SK-N-SH (cell line): ENCODE measurements at regions not wholly inside any gene's neighbourhood (a gene's known extent, or its start where the extent isn't known, plus 50 kb on each side); places are given as distances from the start of the nearest gene placed in this dataset.

Experiments used
- CTCF ChIA-PET: fragments of 300-600, 350-600 bp; formaldehyde crosslinking; extraction: SDS; loops from one replicate; lab custom pipeline; 2021; lab: Yijun Ruan, JAX
- POLR2A ChIA-PET: fragments of 350-600 bp; sonication (Branson Sonifier 250); formaldehyde crosslinking; extraction: SDS; loops from one replicate; lab custom pipeline; 2020; ENCODE audit warnings: antibody characterized with exemption, inconsistent platforms; lab: Yijun Ruan, JAX
- DNase-seq: peaks from one replicate; pipeline ENCODE4 v3.0.0; 2012
- H2AFZ ChIP-seq: fragments of 200-600 bp; sonication (generic); 2 replicates; pipeline ENCODE4 v1.8.1; 2016; ENCODE audit warnings: antibody characterized with exemption, mild to moderate bottlenecking, low read depth
- H3F3A ChIP-seq: fragments of 200-600 bp; sonication (generic); replicated peaks from 2 replicates; pipeline ENCODE3; 2016; ENCODE audit warnings: antibody characterized with exemption, mild to moderate bottlenecking; ENCODE audit not compliant: insufficient read depth
- H3K27ac ChIP-seq, 2 experiments: fragments of 200-500 bp in 1 of 2; fragments of 200-600 bp in 1 of 2; sonication (Bioruptor generic) in 1 of 2; sonication (generic), shearing (Covaris generic) in 1 of 2; 2 replicates each; pipeline versions ENCODE4 v1.5.1 to v1.6.1; 2014 to 2016; ENCODE audit warnings: low read depth in 2 of 2, inconsistent platforms in 1 of 2, low read length in 1 of 2, mild to moderate bottlenecking in 1 of 2, mixed read lengths in 1 of 2
- H3K27me3 ChIP-seq: fragments of 200-600 bp; sonication (generic), shearing (Covaris generic); 2 replicates; pipeline ENCODE4 v1.6.1; 2016; ENCODE audit warnings: mixed run types; ENCODE audit not compliant: insufficient read depth
- H3K36me3 ChIP-seq, 2 experiments: fragments of 200-500 bp in 1 of 2; fragments of 200-600 bp in 1 of 2; sonication (Bioruptor generic) in 1 of 2; sonication (generic) in 1 of 2; replicated peaks in 1 of 2; 2 replicates each; pipeline versions ENCODE3 to v1.5.1; 2014 to 2016; ENCODE audit warnings: low read length in 1 of 2, mild to moderate bottlenecking in 1 of 2; ENCODE audit not compliant: insufficient read depth in 2 of 2, control insufficient read depth in 1 of 2
- H3K4me1 ChIP-seq, 2 experiments: fragments of 200-500 bp in 1 of 2; fragments of 200-600 bp in 1 of 2; sonication (Bioruptor generic) in 1 of 2; sonication (generic), shearing (Covaris generic) in 1 of 2; 2 replicates each; pipeline versions ENCODE4 v1.5.1 to v1.6.1; 2014 to 2016; ENCODE audit warnings: low read depth in 1 of 2, low read length in 1 of 2, mixed run types in 1 of 2; ENCODE audit not compliant: insufficient read depth in 2 of 2, control insufficient read depth in 1 of 2
- H3K4me2 ChIP-seq: fragments of 200-600 bp; sonication (generic), shearing (Covaris generic); 2 replicates; pipeline ENCODE4 v1.6.1; 2017; ENCODE audit warnings: mixed run types
- H3K4me3 ChIP-seq, 2 experiments: fragments of 200-500 bp in 1 of 2; fragments of 200-600 bp in 1 of 2; sonication (Bioruptor generic) in 1 of 2; sonication (generic), shearing (Covaris generic) in 1 of 2; 2 replicates each; pipeline versions ENCODE4 v1.5.1 to v1.8.1; 2014 to 2016; ENCODE audit warnings: low read depth in 2 of 2, inconsistent platforms in 1 of 2, low read length in 1 of 2, mild to moderate bottlenecking in 1 of 2, mixed read lengths in 1 of 2, moderate library complexity in 1 of 2
- H3K79me2 ChIP-seq: fragments of 200-600 bp; sonication (generic); 2 replicates; pipeline ENCODE4 v1.8.1; 2017; ENCODE audit warnings: mild to moderate bottlenecking; ENCODE audit not compliant: insufficient read depth
- H3K9ac ChIP-seq: fragments of 200-600 bp; sonication (generic); 2 replicates; pipeline ENCODE4 v1.6.1; 2017; ENCODE audit warnings: mixed run types
- H3K9me2 ChIP-seq: fragments of 200-600 bp; sonication (generic); 2 replicates; pipeline ENCODE4 v1.6.1; 2017; ENCODE audit warnings: mixed run types
- H3K9me3 ChIP-seq: fragments of 200-600 bp; sonication (generic); 2 replicates; pipeline ENCODE4 v1.6.1; 2017; ENCODE audit warnings: mixed run types, mild to moderate bottlenecking, moderate library complexity
- H4K20me1 ChIP-seq: fragments of 200-600 bp; sonication (generic); 2 replicates; pipeline ENCODE4 v1.6.1; 2017; ENCODE audit warnings: mild to moderate bottlenecking, mixed run types; ENCODE audit not compliant: insufficient read depth
- CHD2 ChIP-seq: fragments of 150-350 bp; IDR thresholded peaks from 2 replicates; pipeline ENCODE4 v1.6.1; 2018; ENCODE audit warnings: low read length; ENCODE audit not compliant: partially characterized antibody
- EZH2phosphoT487 ChIP-seq: fragments of 200-600 bp; sonication (generic); IDR thresholded peaks from 2 replicates; pipeline ENCODE4 v1.6.1; 2017; ENCODE audit warnings: low read depth, mixed run types, mild to moderate bottlenecking, antibody characterized with exemption, moderate library complexity, borderline replicate concordance
- JUND ChIP-seq: IDR thresholded peaks from 2 replicates; pipeline ENCODE4 v1.4.0; 2012
- MXI1 ChIP-seq: IDR thresholded peaks from 2 replicates; pipeline ENCODE4 v1.6.1; 2012; ENCODE audit warnings: mild to moderate bottlenecking, low read depth, low read length, improper control_type of control experiment
- NFIC ChIP-seq: IDR thresholded peaks from 2 replicates; pipeline ENCODE4 v1.4.0; 2012; ENCODE audit warnings: borderline replicate concordance
- NRF1 ChIP-seq: IDR thresholded peaks from 2 replicates; pipeline ENCODE4 v1.6.1; 2012; ENCODE audit warnings: low read depth, mild to moderate bottlenecking, low read length
- RAD21 ChIP-seq: IDR thresholded peaks from 2 replicates; pipeline ENCODE4 v1.6.1; 2012; ENCODE audit warnings: mild to moderate bottlenecking, low read length
- RCOR1 ChIP-seq: fragments of 150-350 bp; IDR thresholded peaks from 2 replicates; pipeline ENCODE4 v1.6.1; 2017; ENCODE audit warnings: antibody characterized with exemption, low read length
- REST ChIP-seq: IDR thresholded peaks from 2 replicates; pipeline ENCODE4 v1.6.1; 2012; ENCODE audit warnings: mild to moderate bottlenecking, low read depth, low read length, moderate library complexity
- RXRA ChIP-seq: IDR thresholded peaks from 2 replicates; pipeline ENCODE4 v1.4.0; 2012; ENCODE audit warnings: low read depth, mild to moderate bottlenecking, borderline replicate concordance
- SIN3A ChIP-seq: IDR thresholded peaks from 2 replicates; pipeline ENCODE4 v1.6.1; 2012; ENCODE audit warnings: low read depth, mild to moderate bottlenecking, low read length, moderate library complexity, borderline replicate concordance
- TAF1 ChIP-seq: IDR thresholded peaks from 2 replicates; pipeline ENCODE4 v1.6.1; 2012; ENCODE audit warnings: low read depth, mild to moderate bottlenecking, low read length, moderate library complexity, borderline replicate concordance
- TCF12 ChIP-seq: IDR thresholded peaks from 2 replicates; pipeline ENCODE4 v1.4.0; 2012
- USF1 ChIP-seq: IDR thresholded peaks from 2 replicates; pipeline ENCODE4 v1.4.0; 2012; ENCODE audit warnings: low read depth, borderline replicate concordance
- WGBS: methylation state at CpG from one replicate; pipeline ENCODE4 v1.1.6; 2017; ENCODE audit warnings: low lambda C conversion rate; 5-methylcytosine and 5-hydroxymethylcytosine counted together
- TF ChIP-seq, protein P1 (sequence below): IDR thresholded peaks from 2 replicates; pipeline ENCODE4 v1.4.0; 2012; ENCODE audit warnings: low read depth, borderline replicate concordance
- TF ChIP-seq, protein P2 (sequence below): fragments of 150-350 bp; IDR thresholded peaks from 2 replicates; pipeline ENCODE4 v1.6.1; 2017; ENCODE audit warnings: antibody characterized with exemption, low read length, low read depth, borderline replicate concordance

GRCh38 chr20:1813674-1814635, 81.3 kb upstream of the SIRPA start:
- peak; percentile 70 for DNase-seq

More at GRCh38 chr20:1813674-1814635, 81.3 kb upstream of the SIRPA start:
- no peaks in the 10 kb centered on the region for H3K9me2 ChIP-seq
- no peaks in the 10 kb centered on the region for H4K20me1 ChIP-seq
- no peak overlapping the region for H3K4me2 ChIP-seq
- peaks cover 15 to 57% of the 10 kb centered on the region in 2 experiments; a peak in 3 of 4 replicates for H3K4me1 ChIP-seq
- H3K9ac ChIP-seq = peak overlapping the region; percentile 22; the same call in 1 of the 2 replicates
- TF ChIP-seq SIN3A (no peak), TAF1 (no peak), REST (no peak), EZH2phosphoT487 (no peak), USF1 (no peak), RAD21 (no peak), CHD2 (peak; percentile 29), NRF1 (no peak), JUND (no peak), RCOR1 (peak; percentile 57; the same call in 1 of the 2 replicates), TCF12 (0 out of 2 replicates have a peak, but pooled peaks have one; percentile 12), RXRA (no peak), NFIC (no peak), MXI1 (no peak)
- TF ChIP-seq, protein P1, sequence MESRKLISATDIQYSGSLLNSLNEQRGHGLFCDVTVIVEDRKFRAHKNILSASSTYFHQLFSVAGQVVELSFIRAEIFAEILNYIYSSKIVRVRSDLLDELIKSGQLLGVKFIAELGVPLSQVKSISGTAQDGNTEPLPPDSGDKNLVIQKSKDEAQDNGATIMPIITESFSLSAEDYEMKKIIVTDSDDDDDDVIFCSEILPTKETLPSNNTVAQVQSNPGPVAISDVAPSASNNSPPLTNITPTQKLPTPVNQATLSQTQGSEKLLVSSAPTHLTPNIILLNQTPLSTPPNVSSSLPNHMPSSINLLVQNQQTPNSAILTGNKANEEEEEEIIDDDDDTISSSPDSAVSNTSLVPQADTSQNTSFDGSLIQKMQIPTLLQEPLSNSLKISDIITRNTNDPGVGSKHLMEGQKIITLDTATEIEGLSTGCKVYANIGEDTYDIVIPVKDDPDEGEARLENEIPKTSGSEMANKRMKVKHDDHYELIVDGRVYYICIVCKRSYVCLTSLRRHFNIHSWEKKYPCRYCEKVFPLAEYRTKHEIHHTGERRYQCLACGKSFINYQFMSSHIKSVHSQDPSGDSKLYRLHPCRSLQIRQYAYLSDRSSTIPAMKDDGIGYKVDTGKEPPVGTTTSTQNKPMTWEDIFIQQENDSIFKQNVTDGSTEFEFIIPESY = no peak
- TF ChIP-seq, protein P2, sequence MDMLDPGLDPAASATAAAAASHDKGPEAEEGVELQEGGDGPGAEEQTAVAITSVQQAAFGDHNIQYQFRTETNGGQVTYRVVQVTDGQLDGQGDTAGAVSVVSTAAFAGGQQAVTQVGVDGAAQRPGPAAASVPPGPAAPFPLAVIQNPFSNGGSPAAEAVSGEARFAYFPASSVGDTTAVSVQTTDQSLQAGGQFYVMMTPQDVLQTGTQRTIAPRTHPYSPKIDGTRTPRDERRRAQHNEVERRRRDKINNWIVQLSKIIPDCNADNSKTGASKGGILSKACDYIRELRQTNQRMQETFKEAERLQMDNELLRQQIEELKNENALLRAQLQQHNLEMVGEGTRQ = no peak
- 88% methylated on average over 13 of the region's 13 CpGs for WGBS
- no peaks in the 10 kb centered on the region for H3K9me3 ChIP-seq
- H3K4me3 ChIP-seq = no peak overlapping the region
- H3K79me2 ChIP-seq = no peaks in the 10 kb centered on the region
- H3K27me3 ChIP-seq = no peaks in the 10 kb centered on the region
- ChIA-PET CTCF (interaction anchor here (1.5 to 4.7 kb wide), 2 partner anchors 12 to 22 kb away, joined by 3 to 47 read pairs; no protein-coding TSS in a partner anchor), POLR2A (no interaction called here)
- peak overlapping the region in 1 of 2 experiments; percentile 86; a peak in 2 of 4 replicates for H3K27ac ChIP-seq
- H3F3A ChIP-seq = peaks cover 54% of the 10 kb centered on the region
- no peaks in the 10 kb centered on the region for H3K36me3 ChIP-seq
- H2AFZ ChIP-seq = no peak overlapping the region
